ENCODE measurements at regions not wholly inside any gene's neighbourhood (a gene's known extent, or its start where the extent isn't known, plus 50 kb on each side); places are given as distances from the start of the nearest gene placed in this dataset.

GRCh38 chr1:184176058-184176457, 124.5 kb downstream of the TSEN15 start:
- no peak overlapping the region for H3K4me3 ChIP-seq (replicated peaks in 1 of 3; ENCODE audit: insufficient read depth in 1 of 3, low read depth in 2 of 3, low read length in 3 of 3)
- no peak; the same call in 2 of the 3 replicates for ATAC-seq
- no peak overlapping the region for H2AFZ ChIP-seq (ENCODE audit: low read length)
- no peaks in the 10 kb centered on the region for H3K79me2 ChIP-seq (ENCODE audit: insufficient read depth, low read length)
- no peaks in the 10 kb centered on the region for H3K36me3 ChIP-seq (replicated peaks in 1 of 2; ENCODE audit: control insufficient read depth in 1 of 2, insufficient read depth in 2 of 2, low read length in 2 of 2)
- no peak overlapping the region for H3K9ac ChIP-seq (ENCODE audit: insufficient read depth, low read depth, low read length)
- H3K9me3 ChIP-seq (ENCODE audit: low read length): no peaks in the 10 kb centered on the region
- ChIA-PET POLR2A (no interaction called here), CTCF (ENCODE audit: low intra/inter-chr PET ratio, low total read pairs) (no interaction called here)
- WGBS (ENCODE audit: low lambda C conversion rate): 4% methylated on average over 2 of the region's 2 CpGs
- BruUV-seq (replicated peaks): no TSS peak
- DNase-seq (ENCODE audit: low spot score): no peak
- H3K4me2 ChIP-seq (ENCODE audit: low read depth, low read length): no peak overlapping the region
- intact Hi-C loops (cut with micrococcal nuclease; ENCODE audit: unreplicated experiment): no loop called here
- in situ Hi-C loops (cut with HindIII; ENCODE audit: extremely low pct_ligation_motif_present, low pct_unique_long_range_greater_than_20kb): no loop called here
- H3K4me1 ChIP-seq (ENCODE audit: insufficient read depth, low read length): 0 out of 2 replicates have a peak, but pooled peaks cover 6% of the 10 kb centered on the region
- no peaks in the 10 kb centered on the region; a peak in 2 of 5 replicates for H3K27me3 ChIP-seq (ENCODE audit: control insufficient read depth in 1 of 2, insufficient read depth in 2 of 2, low read length in 2 of 2)
- no peak overlapping the region for H3K27ac ChIP-seq (ENCODE audit: extremely low read length, insufficient read depth, low read length)
- no peaks in the 10 kb centered on the region for H4K20me1 ChIP-seq (ENCODE audit: insufficient read depth, low read length)
- no peak for FAIRE-seq
- TF ChIP-seq HNF4A (CRISPR knock-in tag; IDR thresholded peaks at IDR 0.05) (no peak), E2F1 (CRISPR knock-in tag; IDR thresholded peaks at IDR 0.05) (no peak), MED8 (CRISPR knock-in tag; IDR thresholded peaks at IDR 0.05; ENCODE audit: insufficient replicate concordance) (no peak), ZNF468 (CRISPR knock-in tag; IDR thresholded peaks at IDR 0.05) (no peak), TEAD2 (CRISPR knock-in tag; IDR thresholded peaks at IDR 0.05) (no peak), ZFX (CRISPR knock-in tag; IDR thresholded peaks at IDR 0.05; ENCODE audit: low read depth) (no peak), EZH2 (conservative IDR thresholded peaks at IDR 0.05; ENCODE audit: low read depth, low read length) (no peak), SRSF4 (IDR thresholded peaks at IDR 0.05; ENCODE audit: low read depth, low read length, poor library complexity, severe bottlenecking) (no peak)

GRCh38 chr1:184181044-184181443, 129.5 kb downstream of the TSEN15 start:
- no peak for DNase-seq (ENCODE audit: low spot score)
- in situ Hi-C loops (cut with HindIII; ENCODE audit: extremely low pct_ligation_motif_present, low pct_unique_long_range_greater_than_20kb): no loop called here
- intact Hi-C loops (cut with micrococcal nuclease; ENCODE audit: unreplicated experiment): no loop called here
- no peak for FAIRE-seq
- Histone ChIP-seq H2AFZ (ENCODE audit: low read length) (no peak overlapping the region), H3K36me3 (replicated peaks in 1 of 2; ENCODE audit: control insufficient read depth in 1 of 2, insufficient read depth in 2 of 2, low read length in 2 of 2) (no peaks in the 10 kb centered on the region), H4K20me1 (ENCODE audit: insufficient read depth, low read length) (no peaks in the 10 kb centered on the region), H3K27ac (ENCODE audit: extremely low read length, insufficient read depth, low read length) (no peak overlapping the region), H3K4me3 (replicated peaks in 1 of 3; ENCODE audit: insufficient read depth in 1 of 3, low read depth in 2 of 3, low read length in 3 of 3) (no peak overlapping the region), H3K9ac (ENCODE audit: insufficient read depth, low read depth, low read length) (no peak overlapping the region), H3K4me2 (ENCODE audit: low read depth, low read length) (no peak overlapping the region), H3K9me3 (ENCODE audit: low read length) (no peaks in the 10 kb centered on the region), H3K27me3 (ENCODE audit: control insufficient read depth in 1 of 2, insufficient read depth in 2 of 2, low read length in 2 of 2) (no peaks in the 10 kb centered on the region), H3K79me2 (ENCODE audit: insufficient read depth, low read length) (no peaks in the 10 kb centered on the region), H3K4me1 (ENCODE audit: insufficient read depth, low read length) (0 out of 2 replicates have a peak, but pooled peaks cover 6% of the 10 kb centered on the region)
- POLR2A ChIA-PET: no interaction called here
- BruUV-seq (replicated peaks): no TSS peak
- CTCF ChIA-PET (ENCODE audit: low intra/inter-chr PET ratio, low total read pairs): no interaction called here
- WGBS (ENCODE audit: low lambda C conversion rate): 55% methylated on average over 2 of the region's 2 CpGs
- no peak for ATAC-seq
- TF ChIP-seq, protein P1, sequence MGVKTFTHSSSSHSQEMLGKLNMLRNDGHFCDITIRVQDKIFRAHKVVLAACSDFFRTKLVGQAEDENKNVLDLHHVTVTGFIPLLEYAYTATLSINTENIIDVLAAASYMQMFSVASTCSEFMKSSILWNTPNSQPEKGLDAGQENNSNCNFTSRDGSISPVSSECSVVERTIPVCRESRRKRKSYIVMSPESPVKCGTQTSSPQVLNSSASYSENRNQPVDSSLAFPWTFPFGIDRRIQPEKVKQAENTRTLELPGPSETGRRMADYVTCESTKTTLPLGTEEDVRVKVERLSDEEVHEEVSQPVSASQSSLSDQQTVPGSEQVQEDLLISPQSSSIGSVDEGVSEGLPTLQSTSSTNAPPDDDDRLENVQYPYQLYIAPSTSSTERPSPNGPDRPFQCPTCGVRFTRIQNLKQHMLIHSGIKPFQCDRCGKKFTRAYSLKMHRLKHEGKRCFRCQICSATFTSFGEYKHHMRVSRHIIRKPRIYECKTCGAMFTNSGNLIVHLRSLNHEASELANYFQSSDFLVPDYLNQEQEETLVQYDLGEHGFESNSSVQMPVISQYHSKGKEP (CRISPR knock-in tag; IDR thresholded peaks at IDR 0.05): no peak
- no peak for TF ChIP-seq ATF1 (CRISPR knock-in tag; IDR thresholded peaks at IDR 0.05)
- no peak for TF ChIP-seq KDM2A (CRISPR knock-in tag; IDR thresholded peaks at IDR 0.05; ENCODE audit: borderline replicate concordance, low read depth)
- no peak for TF ChIP-seq HNRNPUL1 (IDR thresholded peaks at IDR 0.05; ENCODE audit: low read depth, low read length)
- no peak for TF ChIP-seq ATRX (CRISPR knock-in tag; IDR thresholded peaks at IDR 0.05; ENCODE audit: borderline replicate concordance)
- TF ChIP-seq SKI (IDR thresholded peaks at IDR 0.05; ENCODE audit: partially characterized antibody): no peak
- TF ChIP-seq, protein P2, sequence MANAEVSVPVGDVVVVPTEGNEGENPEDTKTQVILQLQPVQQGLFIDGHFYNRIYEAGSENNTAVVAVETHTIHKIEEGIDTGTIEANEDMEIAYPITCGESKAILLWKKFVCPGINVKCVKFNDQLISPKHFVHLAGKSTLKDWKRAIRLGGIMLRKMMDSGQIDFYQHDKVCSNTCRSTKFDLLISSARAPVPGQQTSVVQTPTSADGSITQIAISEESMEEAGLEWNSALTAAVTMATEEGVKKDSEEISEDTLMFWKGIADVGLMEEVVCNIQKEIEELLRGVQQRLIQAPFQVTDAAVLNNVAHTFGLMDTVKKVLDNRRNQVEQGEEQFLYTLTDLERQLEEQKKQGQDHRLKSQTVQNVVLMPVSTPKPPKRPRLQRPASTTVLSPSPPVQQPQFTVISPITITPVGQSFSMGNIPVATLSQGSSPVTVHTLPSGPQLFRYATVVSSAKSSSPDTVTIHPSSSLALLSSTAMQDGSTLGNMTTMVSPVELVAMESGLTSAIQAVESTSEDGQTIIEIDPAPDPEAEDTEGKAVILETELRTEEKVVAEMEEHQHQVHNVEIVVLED (CRISPR knock-in tag; IDR thresholded peaks at IDR 0.05; ENCODE audit: borderline replicate concordance): no peak
- no peak for TF ChIP-seq SALL1 (CRISPR knock-in tag; IDR thresholded peaks at IDR 0.05)
